ENCODE measurements at regions not wholly inside any gene's neighbourhood (a gene's known extent, or its start where the extent isn't known, plus 50 kb on each side); places are given as distances from the start of the nearest gene placed in this dataset.

DNA sequence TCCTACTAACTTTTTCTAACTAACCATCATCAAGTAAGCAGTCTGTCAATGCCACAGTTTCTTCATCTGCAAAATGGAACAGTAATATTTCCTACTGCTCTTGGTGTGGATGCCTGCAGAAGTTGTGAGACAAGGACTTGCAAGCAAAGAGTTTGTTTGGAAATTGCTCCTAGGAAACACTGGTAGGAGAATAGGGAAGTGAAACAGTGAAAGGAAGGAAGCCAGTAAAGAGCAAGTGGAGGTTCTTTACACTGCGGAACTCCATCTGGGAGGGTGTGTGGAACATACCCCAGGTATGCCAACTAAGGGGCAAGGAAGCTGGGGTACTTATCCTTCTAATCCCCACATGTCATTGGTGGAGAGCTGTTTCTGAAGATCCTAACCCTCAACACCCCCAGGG is 119.9 kb downstream of the FOXD1 start:
- ATAC-seq (no peak), DNase-seq (no peak)
- TF ChIP-seq, protein P1, sequence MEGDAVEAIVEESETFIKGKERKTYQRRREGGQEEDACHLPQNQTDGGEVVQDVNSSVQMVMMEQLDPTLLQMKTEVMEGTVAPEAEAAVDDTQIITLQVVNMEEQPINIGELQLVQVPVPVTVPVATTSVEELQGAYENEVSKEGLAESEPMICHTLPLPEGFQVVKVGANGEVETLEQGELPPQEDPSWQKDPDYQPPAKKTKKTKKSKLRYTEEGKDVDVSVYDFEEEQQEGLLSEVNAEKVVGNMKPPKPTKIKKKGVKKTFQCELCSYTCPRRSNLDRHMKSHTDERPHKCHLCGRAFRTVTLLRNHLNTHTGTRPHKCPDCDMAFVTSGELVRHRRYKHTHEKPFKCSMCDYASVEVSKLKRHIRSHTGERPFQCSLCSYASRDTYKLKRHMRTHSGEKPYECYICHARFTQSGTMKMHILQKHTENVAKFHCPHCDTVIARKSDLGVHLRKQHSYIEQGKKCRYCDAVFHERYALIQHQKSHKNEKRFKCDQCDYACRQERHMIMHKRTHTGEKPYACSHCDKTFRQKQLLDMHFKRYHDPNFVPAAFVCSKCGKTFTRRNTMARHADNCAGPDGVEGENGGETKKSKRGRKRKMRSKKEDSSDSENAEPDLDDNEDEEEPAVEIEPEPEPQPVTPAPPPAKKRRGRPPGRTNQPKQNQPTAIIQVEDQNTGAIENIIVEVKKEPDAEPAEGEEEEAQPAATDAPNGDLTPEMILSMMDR (IDR thresholded peaks at IDR 0.05) = no peak
- intact Hi-C loops (cut with DNase I, micrococcal nuclease) = no loop called here
- no peaks in the 10 kb centered on the region for H3K36me3 ChIP-seq (ENCODE audit: low read depth)
- H3K4me3 ChIP-seq = no peak overlapping the region
- no peaks in the 10 kb centered on the region for H3K4me1 ChIP-seq (ENCODE audit: low read depth)
- peaks cover 6% of the 10 kb centered on the region for H3K9me3 ChIP-seq

DNA sequence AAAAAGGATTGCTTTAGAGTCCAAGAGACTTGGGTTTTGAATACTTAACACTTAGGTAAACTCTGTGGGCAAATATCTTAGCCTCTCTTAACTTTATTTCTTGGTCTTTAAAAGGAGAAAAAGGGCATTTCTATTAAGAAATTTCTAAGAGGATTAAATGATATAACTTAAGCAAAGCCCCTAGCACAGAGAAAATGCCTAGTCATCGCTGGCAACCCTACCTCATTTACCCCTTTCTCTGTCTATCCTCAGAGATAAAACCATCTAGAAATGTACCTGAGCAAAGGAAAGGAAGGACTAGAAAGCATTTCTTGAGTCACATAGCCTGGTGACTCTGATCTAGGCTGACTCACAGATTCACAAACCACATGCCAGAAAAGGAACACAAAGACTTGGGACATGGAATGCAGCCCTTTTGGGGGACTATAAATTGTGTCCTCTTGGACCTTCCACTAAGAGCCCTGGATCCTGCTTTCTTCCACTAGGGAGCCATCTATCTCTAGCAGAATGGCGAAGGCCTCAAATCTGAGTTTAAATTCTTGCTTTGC is 120.6 kb downstream of the FOXD1 start:
- Histone ChIP-seq H3K4me3 (no peak overlapping the region), H3K4me1 (ENCODE audit: low read depth) (no peaks in the 10 kb centered on the region), H3K9me3 (peaks cover 6% of the 10 kb centered on the region), H3K36me3 (ENCODE audit: low read depth) (no peaks in the 10 kb centered on the region)
- ATAC-seq (no peak), DNase-seq (no peak)
- intact Hi-C loops (cut with DNase I, micrococcal nuclease) = no loop called here
- TF ChIP-seq, protein P1 (IDR thresholded peaks at IDR 0.05) = no peak

DNA sequence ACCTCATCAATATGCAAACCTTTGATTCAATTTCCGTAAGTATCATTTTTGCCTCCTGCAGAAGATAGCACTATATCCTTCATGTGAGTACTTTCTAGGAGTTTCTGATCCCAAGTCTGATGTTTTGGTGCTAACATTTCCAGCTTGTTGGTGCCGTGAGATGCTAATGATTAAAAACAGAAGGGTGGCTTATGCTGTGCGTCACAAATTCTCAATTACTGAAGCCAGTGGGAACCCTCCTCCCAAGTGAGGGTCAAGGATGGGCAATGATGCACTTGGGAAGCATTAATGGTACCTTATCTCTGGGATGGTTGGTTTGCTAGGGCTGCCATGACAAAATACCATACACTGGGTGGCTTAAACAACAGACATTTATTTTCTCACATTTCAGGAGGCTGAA is 123.0 kb downstream of the FOXD1 start:
- ATAC-seq (no peak), DNase-seq (no peak)
- H3K9me3 ChIP-seq = peaks cover 3% of the 10 kb centered on the region
- no peaks in the 10 kb centered on the region for H3K36me3 ChIP-seq (ENCODE audit: low read depth)
- TF ChIP-seq, protein P1 (IDR thresholded peaks at IDR 0.05) = no peak
- intact Hi-C loops (cut with DNase I, micrococcal nuclease) = no loop called here
- no peaks in the 10 kb centered on the region for H3K4me1 ChIP-seq (ENCODE audit: low read depth)
- no peak overlapping the region for H3K4me3 ChIP-seq

DNA sequence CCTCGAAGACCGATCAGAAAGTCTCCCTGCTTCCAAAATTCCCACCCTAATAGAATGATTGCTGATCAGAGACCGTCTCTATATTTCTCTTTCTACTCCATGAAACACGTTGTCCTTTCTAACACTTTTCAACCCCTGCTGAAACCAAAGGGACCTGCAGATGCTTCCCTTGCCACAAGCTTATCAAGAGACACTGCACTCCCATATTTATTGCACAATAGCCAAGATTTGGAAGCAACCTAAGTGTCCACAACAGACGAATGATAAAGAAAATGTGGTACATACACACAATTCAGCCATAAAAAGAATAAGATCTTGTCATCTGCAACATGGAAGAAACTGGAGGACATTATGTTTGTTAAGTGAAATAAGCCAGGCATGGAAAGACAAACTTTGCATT is 125.1 kb downstream of the FOXD1 start:
- Histone ChIP-seq H3K9me3 (no peaks in the 10 kb centered on the region), H3K36me3 (ENCODE audit: low read depth) (no peaks in the 10 kb centered on the region), H3K4me1 (ENCODE audit: low read depth) (no peaks in the 10 kb centered on the region), H3K4me3 (no peak overlapping the region)
- ATAC-seq (no peak), DNase-seq (no peak)
- intact Hi-C loops (cut with DNase I, micrococcal nuclease) = no loop called here
- TF ChIP-seq, protein P1 (IDR thresholded peaks at IDR 0.05) = no peak

DNA sequence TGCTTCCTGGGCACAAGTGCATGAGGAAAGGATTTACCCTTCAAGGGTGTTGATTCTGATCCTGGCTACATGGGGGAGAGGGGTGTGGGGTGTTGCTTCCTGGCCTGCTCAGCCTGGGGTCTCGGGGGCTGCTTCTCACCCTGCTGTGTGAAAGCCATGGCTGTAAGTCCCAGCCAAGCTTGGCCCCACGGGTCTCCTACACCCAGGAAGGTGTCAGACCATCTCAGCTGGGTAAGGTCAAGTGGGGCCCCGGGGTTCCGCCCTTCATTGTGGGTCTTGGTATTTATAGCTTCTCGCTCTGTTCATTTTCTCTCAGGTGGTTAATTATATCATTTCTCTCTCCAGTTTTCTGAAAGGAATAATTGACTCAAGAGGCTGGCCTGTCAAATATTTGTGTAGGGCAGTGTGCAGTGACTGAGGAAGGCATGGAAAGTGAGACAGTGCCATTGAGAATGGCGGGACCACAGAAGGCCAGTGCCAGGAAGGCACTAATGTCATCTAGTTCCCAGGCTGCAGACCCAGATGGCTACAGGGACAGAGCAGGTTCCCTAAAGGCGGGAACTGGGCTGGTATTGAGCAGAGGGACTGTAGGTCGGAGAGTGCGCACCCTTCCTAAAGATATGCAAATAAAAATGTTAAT is 126.0 kb downstream of the FOXD1 start:
- no peaks in the 10 kb centered on the region for H3K36me3 ChIP-seq (ENCODE audit: low read depth)
- ATAC-seq (no peak), DNase-seq (no peak)
- no peak overlapping the region for H3K4me3 ChIP-seq
- TF ChIP-seq, protein P1 (IDR thresholded peaks at IDR 0.05) = no peak
- intact Hi-C loops (cut with DNase I, micrococcal nuclease) = no loop called here
- H3K4me1 ChIP-seq (ENCODE audit: low read depth) = no peaks in the 10 kb centered on the region
- no peaks in the 10 kb centered on the region for H3K9me3 ChIP-seq
